ENCODE measurements at regions not wholly inside any gene's neighbourhood (a gene's known extent, or its start where the extent isn't known, plus 50 kb on each side); places are given as distances from the start of the nearest gene placed in this dataset.

DNA sequence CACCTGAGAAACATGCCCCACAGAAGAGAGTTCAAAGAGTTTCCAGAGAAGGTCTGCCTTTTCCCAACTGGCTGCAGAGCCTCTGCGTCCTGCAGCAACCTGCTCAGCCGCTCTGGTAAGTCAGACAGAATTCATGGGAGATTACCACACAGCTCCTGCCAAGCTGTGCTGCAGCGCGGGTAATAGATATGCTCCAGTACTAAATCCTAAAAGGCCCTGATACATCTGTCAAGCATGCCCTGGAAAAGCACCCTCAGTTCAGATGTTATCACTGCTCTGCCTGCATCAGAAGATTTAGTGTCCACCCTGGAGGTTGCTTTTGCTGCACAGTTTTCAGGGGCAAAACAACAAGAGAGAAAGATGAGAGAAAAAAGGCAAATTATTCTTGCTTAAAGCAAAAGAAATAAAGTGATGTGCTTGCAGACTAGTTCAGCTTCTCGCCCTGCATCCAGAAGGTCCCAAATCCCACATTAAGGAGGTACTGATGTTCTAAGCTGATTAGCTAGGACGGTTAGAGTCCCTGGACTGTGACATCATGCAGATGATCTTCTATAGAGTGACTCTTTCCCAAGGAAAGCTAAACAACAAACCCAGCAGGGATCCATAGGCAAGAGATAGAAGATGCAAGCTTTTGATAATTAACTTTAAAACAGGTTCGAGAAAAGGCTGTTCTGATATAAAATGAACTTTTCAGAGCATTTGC lies 488.6 kb downstream of the BCL11A start:
- Histone ChIP-seq H3K27me3 (ENCODE audit: control insufficient read depth, insufficient read depth, low read length) (no peaks in the 10 kb centered on the region), H3K4me1 (ENCODE audit: control insufficient read depth, low read depth, low read length) (peaks cover 5% of the 10 kb centered on the region), H3K9ac (ENCODE audit: low read length) (no peak overlapping the region), H3K4me3 (ENCODE audit: low read length) (no peak overlapping the region), H3K27ac (ENCODE audit: low read length) (no peak overlapping the region), H3K36me3 (ENCODE audit: control insufficient read depth, low read depth, low read length) (no peaks in the 10 kb centered on the region), H3K9me3 (ENCODE audit: control insufficient read depth, low read depth, low read length) (no peaks in the 10 kb centered on the region)

DNA sequence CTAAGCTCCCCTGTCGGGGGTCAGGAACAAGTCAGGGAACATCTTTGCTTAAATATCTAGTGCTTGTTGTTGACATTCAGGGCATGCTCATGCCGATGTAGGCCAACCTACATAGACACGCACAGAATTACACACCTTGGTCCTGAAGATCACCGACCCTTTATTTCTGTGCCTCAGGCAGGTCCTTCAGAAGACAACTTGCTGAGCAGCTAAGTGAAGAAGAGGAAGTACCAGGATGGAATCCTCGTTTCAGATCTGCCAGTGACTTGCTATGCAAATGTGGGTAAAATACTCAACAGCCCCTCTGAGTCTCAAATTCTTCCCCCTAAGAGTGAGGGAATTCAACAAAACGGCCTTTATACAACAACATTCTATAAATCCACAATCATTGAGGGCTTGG lies 494.7 kb downstream of the BCL11A start:
- H3K9me3 ChIP-seq (ENCODE audit: control insufficient read depth, low read depth, low read length): no peaks in the 10 kb centered on the region
- no peaks in the 10 kb centered on the region for H3K36me3 ChIP-seq (ENCODE audit: control insufficient read depth, low read depth, low read length)
- H3K4me3 ChIP-seq (ENCODE audit: low read length): no peak overlapping the region
- no peak overlapping the region for H3K9ac ChIP-seq (ENCODE audit: low read length)
- H3K27ac ChIP-seq (ENCODE audit: low read length): no peak overlapping the region
- no peaks in the 10 kb centered on the region for H3K27me3 ChIP-seq (ENCODE audit: control insufficient read depth, insufficient read depth, low read length)
- H3K4me1 ChIP-seq (ENCODE audit: control insufficient read depth, low read depth, low read length): peaks cover 6% of the 10 kb centered on the region

DNA sequence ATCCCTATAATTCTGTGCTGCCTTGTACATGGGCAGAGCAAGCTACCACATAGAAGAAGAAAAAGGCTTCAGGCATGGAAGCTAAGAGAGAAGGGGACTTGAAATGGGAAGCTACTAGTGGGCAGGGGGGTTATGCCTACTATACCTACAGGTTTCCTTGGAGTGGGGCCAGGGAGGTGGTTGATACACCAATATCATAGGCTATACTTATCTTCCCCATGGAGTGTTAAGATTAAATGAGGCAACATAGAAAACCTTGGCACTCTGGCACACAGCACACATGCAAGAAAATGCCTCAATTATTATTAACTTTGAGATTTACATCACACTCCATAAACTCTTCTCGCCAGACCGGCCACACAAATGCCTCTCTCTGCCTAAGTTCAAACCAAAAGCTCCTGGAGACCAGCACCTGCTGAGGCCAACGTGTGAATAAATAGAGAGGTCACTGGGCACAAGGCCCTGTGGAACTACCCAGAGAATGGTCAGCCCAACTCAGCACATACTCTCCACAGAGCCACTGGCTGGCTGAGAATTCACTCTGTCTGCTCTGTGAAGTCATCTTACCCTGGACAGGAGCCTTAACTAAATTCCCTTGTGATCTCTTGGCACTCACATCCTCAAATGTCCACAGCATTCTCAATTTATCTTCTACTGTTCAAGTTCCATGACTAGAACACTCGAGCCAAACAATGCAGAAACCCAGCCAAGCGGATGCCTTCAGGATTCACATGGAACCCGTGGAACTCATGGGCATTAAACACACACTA lies 498.7 kb downstream of the BCL11A start:
- H3K27ac ChIP-seq (ENCODE audit: low read length): no peak overlapping the region
- H3K36me3 ChIP-seq (ENCODE audit: control insufficient read depth, low read depth, low read length): no peaks in the 10 kb centered on the region

DNA sequence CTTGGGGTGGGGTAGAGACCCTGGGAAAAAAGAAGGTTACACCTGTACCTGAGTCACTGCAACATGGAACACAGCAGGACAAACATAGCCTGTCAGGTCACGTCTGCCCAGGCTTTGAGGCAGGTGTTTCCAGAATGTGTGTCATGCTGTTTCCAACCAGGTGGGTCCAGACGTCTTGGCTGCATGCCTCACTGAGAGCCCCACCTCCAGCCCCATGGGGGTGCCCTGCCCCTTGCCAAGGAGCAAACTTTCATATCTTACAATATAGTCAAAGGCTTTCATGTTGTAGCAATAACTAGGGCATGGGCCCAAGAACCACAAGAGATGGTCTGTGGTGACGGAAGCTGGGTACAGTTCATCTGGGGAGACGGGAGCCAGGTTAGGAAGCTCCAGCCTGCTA lies 499.7 kb downstream of the BCL11A start:
- no peaks in the 10 kb centered on the region for H3K9me3 ChIP-seq (ENCODE audit: control insufficient read depth, low read depth, low read length)
- no peaks in the 10 kb centered on the region for H3K27me3 ChIP-seq (ENCODE audit: control insufficient read depth, insufficient read depth, low read length)
- H3K4me1 ChIP-seq (ENCODE audit: control insufficient read depth, low read depth, low read length): peaks cover 17% of the 10 kb centered on the region
- no peaks in the 10 kb centered on the region for H3K36me3 ChIP-seq (ENCODE audit: control insufficient read depth, low read depth, low read length)
- no peak overlapping the region for H3K9ac ChIP-seq (ENCODE audit: low read length)
- H3K27ac ChIP-seq (ENCODE audit: low read length): no peak overlapping the region
- no peak overlapping the region for H3K4me3 ChIP-seq (ENCODE audit: low read length)

More for the DNA sequence above, 498.7 kb downstream of the BCL11A start:
- H3K4me1 ChIP-seq (ENCODE audit: control insufficient read depth, low read depth, low read length): peaks cover 17% of the 10 kb centered on the region
- H3K9ac ChIP-seq (ENCODE audit: low read length): no peak overlapping the region
- no peaks in the 10 kb centered on the region for H3K9me3 ChIP-seq (ENCODE audit: control insufficient read depth, low read depth, low read length)
- no peaks in the 10 kb centered on the region for H3K27me3 ChIP-seq (ENCODE audit: control insufficient read depth, insufficient read depth, low read length)
- H3K4me3 ChIP-seq (ENCODE audit: low read length): no peak overlapping the region

DNA sequence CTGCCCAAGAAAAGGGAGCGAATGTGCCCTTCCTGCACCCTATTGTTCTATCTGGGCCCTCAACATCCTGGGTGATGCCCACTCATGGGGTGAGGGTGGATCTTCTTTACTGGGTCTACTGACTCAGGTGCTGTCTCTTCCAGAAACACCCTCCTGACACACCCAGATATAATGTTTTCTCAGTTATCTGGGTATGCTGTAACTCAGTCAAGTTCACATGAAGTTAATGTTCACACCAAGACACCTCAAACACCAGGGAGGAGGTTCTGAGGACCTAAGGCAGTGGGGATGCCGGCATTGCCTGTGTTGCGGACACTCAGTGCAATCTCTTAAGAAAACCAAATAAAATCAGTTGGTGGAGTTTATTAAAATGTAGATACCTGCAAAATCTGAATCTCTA lies 500.9 kb downstream of the BCL11A start:
- Histone ChIP-seq H3K9ac (ENCODE audit: low read length) (no peak overlapping the region), H3K27ac (ENCODE audit: low read length) (no peak overlapping the region), H3K9me3 (ENCODE audit: control insufficient read depth, low read depth, low read length) (no peaks in the 10 kb centered on the region), H3K27me3 (ENCODE audit: control insufficient read depth, insufficient read depth, low read length) (no peaks in the 10 kb centered on the region), H3K36me3 (ENCODE audit: control insufficient read depth, low read depth, low read length) (no peaks in the 10 kb centered on the region), H3K4me3 (ENCODE audit: low read length) (no peak overlapping the region), H3K4me1 (ENCODE audit: control insufficient read depth, low read depth, low read length) (peaks cover 17% of the 10 kb centered on the region)

DNA sequence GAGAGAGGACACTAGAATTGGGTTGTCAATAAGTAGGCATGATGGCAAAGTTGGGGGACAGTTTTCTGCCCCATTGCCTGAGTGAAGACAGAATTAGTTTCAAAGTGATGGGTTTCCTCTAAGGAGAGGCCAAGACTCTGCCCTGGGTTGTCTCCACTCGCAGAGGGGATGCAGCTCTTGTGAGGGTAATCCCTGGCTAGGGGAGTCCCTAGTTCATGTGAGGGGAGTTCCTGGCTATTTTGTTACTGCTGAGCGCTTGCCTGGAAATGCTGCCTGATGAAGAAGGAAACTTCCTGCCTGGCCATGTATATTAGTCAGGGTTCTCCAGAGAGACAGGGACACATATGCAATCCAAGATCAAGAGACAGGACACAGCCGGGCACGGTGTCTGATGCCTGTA lies 501.5 kb downstream of the BCL11A start:
- no peaks in the 10 kb centered on the region for H3K36me3 ChIP-seq (ENCODE audit: control insufficient read depth, low read depth, low read length)
- H3K4me1 ChIP-seq (ENCODE audit: control insufficient read depth, low read depth, low read length): peaks cover 17% of the 10 kb centered on the region
- H3K9ac ChIP-seq (ENCODE audit: low read length): no peak overlapping the region
- H3K27me3 ChIP-seq (ENCODE audit: control insufficient read depth, insufficient read depth, low read length): no peaks in the 10 kb centered on the region
- no peak overlapping the region for H3K4me3 ChIP-seq (ENCODE audit: low read length)
- H3K27ac ChIP-seq (ENCODE audit: low read length): no peak overlapping the region
- no peaks in the 10 kb centered on the region for H3K9me3 ChIP-seq (ENCODE audit: control insufficient read depth, low read depth, low read length)

DNA sequence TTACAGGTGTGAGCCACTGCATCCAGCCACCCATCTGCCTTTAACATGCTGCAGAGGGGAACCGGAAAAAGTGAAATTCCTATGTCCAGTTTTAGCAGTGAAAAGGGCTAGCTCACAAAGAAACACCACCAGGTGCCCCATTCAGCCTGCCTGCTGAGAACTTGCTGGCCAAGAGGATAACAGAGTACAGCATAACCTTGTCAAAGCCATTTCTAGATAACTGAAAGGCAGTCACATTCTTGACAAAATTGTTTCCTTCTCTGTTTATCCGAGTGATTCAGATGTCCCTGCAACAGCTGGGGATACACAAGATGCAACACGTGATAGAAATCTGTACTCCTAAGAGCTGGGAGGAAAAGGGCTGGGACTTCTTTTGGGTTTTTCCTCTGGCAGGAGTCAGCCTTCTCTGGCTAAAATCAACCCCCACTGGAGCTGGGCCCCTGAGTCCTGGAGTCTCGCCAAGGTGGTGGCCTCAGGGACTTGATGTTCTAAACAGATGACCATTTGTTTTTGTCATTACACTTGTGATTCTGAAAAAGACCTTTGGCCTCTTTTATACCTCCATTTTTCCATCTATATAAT lies 505.4 kb downstream of the BCL11A start:
- Histone ChIP-seq H3K27me3 (ENCODE audit: control insufficient read depth, insufficient read depth, low read length) (no peaks in the 10 kb centered on the region), H3K36me3 (ENCODE audit: control insufficient read depth, low read depth, low read length) (no peaks in the 10 kb centered on the region), H3K27ac (ENCODE audit: low read length) (no peak overlapping the region), H3K9me3 (ENCODE audit: control insufficient read depth, low read depth, low read length) (no peaks in the 10 kb centered on the region), H3K9ac (ENCODE audit: low read length) (no peak overlapping the region), H3K4me1 (ENCODE audit: control insufficient read depth, low read depth, low read length) (peaks cover 8% of the 10 kb centered on the region), H3K4me3 (ENCODE audit: low read length) (no peak overlapping the region)

DNA sequence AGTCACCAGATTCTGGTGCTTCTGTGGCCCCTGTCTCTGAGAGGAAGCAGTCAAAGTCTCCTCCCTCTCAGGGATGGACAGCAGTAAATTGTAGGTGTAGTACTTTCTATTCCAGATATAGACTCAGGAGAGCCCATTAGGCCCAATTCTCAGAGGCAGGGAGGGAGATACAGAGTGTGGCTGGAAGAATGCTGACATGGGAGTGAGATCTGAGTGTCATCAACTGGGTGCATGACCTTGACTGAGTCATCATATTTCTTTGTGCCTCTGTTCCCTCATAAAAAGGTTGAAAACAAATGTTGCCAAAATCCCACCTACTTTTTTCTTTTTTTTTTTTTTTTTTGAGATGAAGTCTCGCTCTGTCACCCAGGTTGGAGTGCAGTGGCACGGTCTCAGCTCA lies 506.1 kb downstream of the BCL11A start:
- no peaks in the 10 kb centered on the region for H3K36me3 ChIP-seq (ENCODE audit: control insufficient read depth, low read depth, low read length)

DNA sequence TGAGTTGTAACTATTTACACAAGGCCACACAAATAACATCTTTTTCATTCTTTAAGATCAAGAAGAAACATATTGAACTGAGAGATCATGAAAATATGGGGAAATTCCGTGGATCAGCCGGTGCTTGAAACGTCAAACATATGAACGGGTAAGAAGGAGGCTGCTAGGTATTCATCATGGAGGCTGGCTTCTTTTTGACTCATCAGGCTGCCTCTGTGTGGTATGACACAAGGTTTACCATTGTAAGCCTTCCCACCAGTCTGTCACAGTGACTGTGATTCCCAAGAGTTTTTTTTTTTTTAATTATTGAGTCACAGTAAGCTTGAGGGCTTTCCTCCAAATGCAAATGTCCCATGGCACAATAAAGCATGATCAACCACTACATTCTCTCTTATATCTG lies 506.9 kb downstream of the BCL11A start:
- Histone ChIP-seq H3K27me3 (ENCODE audit: control insufficient read depth, insufficient read depth, low read length) (no peaks in the 10 kb centered on the region), H3K9me3 (ENCODE audit: control insufficient read depth, low read depth, low read length) (no peaks in the 10 kb centered on the region), H3K4me3 (ENCODE audit: low read length) (no peak overlapping the region), H3K9ac (ENCODE audit: low read length) (no peak overlapping the region), H3K4me1 (ENCODE audit: control insufficient read depth, low read depth, low read length) (no peaks in the 10 kb centered on the region), H3K27ac (ENCODE audit: low read length) (no peak overlapping the region), H3K36me3 (ENCODE audit: control insufficient read depth, low read depth, low read length) (no peaks in the 10 kb centered on the region)

More for the DNA sequence above, 506.1 kb downstream of the BCL11A start:
- Histone ChIP-seq H3K27ac (ENCODE audit: low read length) (no peak overlapping the region), H3K27me3 (ENCODE audit: control insufficient read depth, insufficient read depth, low read length) (no peaks in the 10 kb centered on the region), H3K9ac (ENCODE audit: low read length) (no peak overlapping the region), H3K4me3 (ENCODE audit: low read length) (no peak overlapping the region), H3K4me1 (ENCODE audit: control insufficient read depth, low read depth, low read length) (peaks cover 3% of the 10 kb centered on the region), H3K9me3 (ENCODE audit: control insufficient read depth, low read depth, low read length) (no peaks in the 10 kb centered on the region)

DNA sequence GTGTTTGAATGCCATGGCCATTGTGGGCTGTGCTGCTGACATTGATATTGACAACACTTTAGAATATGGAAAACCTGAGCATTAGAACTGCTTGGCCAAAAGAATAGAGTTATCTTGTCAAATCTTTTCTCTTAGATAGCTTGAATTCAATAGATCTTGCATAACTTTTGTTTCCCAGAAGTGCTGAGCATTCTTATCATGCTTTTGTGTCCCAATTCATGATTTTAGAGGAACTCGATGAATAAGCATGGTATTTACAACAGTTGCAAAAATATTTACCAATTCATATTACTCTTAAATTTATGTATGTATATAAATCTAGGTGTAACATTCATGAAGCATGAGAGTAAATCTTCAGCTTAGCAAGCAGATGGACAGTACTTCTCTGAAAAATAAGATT lies 508.0 kb downstream of the BCL11A start:
- H3K9ac ChIP-seq (ENCODE audit: low read length): no peak overlapping the region
- H3K27me3 ChIP-seq (ENCODE audit: control insufficient read depth, insufficient read depth, low read length): no peaks in the 10 kb centered on the region
- no peaks in the 10 kb centered on the region for H3K36me3 ChIP-seq (ENCODE audit: control insufficient read depth, low read depth, low read length)
- H3K27ac ChIP-seq (ENCODE audit: low read length): no peak overlapping the region
- H3K9me3 ChIP-seq (ENCODE audit: control insufficient read depth, low read depth, low read length): no peaks in the 10 kb centered on the region
- no peaks in the 10 kb centered on the region for H3K4me1 ChIP-seq (ENCODE audit: control insufficient read depth, low read depth, low read length)
- no peak overlapping the region for H3K4me3 ChIP-seq (ENCODE audit: low read length)

DNA sequence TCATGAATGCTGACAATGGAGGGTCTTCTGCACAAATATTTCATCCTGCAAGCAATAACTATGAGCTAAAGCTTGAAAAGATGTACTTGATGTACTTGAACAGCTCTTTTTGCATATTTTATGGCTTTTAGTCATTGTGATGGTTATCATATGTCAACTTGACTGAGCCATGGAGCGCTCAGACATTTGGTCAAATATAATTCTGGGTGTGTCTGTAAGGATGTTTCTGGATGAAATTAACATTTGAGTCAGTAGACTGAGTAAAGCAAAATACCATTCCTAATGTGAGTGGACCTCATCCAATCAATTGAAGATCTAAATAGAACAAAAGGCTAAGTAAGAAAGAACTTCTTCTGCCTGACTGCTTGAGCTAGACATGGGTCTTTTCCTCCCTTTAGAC lies 509.0 kb downstream of the BCL11A start:
- Histone ChIP-seq H3K4me1 (ENCODE audit: control insufficient read depth, low read depth, low read length) (no peaks in the 10 kb centered on the region), H3K9me3 (ENCODE audit: control insufficient read depth, low read depth, low read length) (no peaks in the 10 kb centered on the region), H3K4me3 (ENCODE audit: low read length) (no peak overlapping the region), H3K27ac (ENCODE audit: low read length) (no peak overlapping the region), H3K9ac (ENCODE audit: low read length) (no peak overlapping the region), H3K27me3 (ENCODE audit: control insufficient read depth, insufficient read depth, low read length) (no peaks in the 10 kb centered on the region), H3K36me3 (ENCODE audit: control insufficient read depth, low read depth, low read length) (no peaks in the 10 kb centered on the region)

Measured in iPS-18a (cell line).